ENCODE measurements at regions not wholly inside any gene's neighbourhood (a gene's known extent, or its start where the extent isn't known, plus 50 kb on each side); places are given as distances from the start of the nearest gene placed in this dataset.
A peak's percentile ranks its signal among the peaks of the same experiment; 100 is the strongest.
"Not testable (repeated sequence)": the region's sequence is repeated elsewhere in the genome, so short reads cannot be mapped to it uniquely, and the experiment has no call there.

DNA sequence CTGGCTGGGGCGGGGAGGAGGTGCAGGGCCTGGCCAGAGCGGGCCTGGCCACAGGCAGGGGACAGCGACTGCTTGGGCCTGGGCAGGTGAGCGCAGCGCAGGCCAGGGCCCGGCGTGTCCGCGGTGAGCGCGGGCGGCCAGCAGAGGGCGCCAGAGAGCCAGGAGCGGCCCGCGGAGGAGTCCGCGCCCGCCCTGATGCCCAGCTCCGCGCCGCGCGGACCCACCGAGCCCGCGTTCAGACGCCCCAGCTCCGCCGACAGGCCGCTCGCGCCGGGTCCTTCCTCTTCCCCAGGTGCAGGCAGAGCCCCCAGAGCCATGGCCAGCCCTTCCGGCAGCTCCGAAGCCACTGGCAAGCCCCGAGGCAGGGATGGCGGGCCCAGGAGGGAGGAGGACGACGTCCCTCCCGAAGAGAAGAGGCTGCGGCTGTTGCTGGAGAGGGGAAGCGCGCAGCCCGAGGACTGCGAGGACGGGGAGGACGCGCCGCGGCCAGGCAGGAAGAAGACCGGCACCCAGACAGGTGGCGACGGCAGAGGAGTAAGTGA, 171.1 kb upstream of the OSBPL11 start:
- TF ChIP-seq FOXK2 (IDR thresholded peaks at IDR 0.05); POLR2A (IDR thresholded peaks at IDR 0.05; ENCODE audit: low read depth, low read length); POLR2AphosphoS5 (IDR thresholded peaks at IDR 0.05; ENCODE audit: low read length); KDM1A (IDR thresholded peaks at IDR 0.05; ENCODE audit: borderline replicate concordance); ZNF207 (IDR thresholded peaks at IDR 0.05; ENCODE audit: borderline replicate concordance); EZH2 (IDR thresholded peaks at IDR 0.05; ENCODE audit: borderline replicate concordance, control insufficient read depth, low read depth, low read length); ASH2L (IDR thresholded peaks at IDR 0.05; ENCODE audit: borderline replicate concordance, low read depth); YY1 (IDR thresholded peaks at IDR 0.05; ENCODE audit: low read depth, low read length): not testable (repeated sequence)
- TF ChIP-seq, protein P1, sequence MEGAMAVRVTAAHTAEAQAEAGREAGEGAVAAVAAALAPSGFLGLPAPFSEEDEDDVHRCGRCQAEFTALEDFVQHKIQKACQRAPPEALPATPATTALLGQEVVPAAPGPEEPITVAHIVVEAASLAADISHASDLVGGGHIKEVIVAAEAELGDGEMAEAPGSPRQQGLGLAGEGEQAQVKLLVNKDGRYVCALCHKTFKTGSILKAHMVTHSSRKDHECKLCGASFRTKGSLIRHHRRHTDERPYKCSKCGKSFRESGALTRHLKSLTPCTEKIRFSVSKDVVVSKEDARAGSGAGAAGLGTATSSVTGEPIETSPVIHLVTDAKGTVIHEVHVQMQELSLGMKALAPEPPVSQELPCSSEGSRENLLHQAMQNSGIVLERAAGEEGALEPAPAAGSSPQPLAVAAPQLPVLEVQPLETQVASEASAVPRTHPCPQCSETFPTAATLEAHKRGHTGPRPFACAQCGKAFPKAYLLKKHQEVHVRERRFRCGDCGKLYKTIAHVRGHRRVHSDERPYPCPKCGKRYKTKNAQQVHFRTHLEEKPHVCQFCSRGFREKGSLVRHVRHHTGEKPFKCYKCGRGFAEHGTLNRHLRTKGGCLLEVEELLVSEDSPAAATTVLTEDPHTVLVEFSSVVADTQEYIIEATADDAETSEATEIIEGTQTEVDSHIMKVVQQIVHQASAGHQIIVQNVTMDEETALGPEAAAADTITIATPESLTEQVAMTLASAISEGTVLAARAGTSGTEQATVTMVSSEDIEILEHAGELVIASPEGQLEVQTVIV (IDR thresholded peaks at IDR 0.05; ENCODE audit: borderline replicate concordance, partially characterized antibody), result not testable (repeated sequence)
- TF ChIP-seq, protein P2, sequence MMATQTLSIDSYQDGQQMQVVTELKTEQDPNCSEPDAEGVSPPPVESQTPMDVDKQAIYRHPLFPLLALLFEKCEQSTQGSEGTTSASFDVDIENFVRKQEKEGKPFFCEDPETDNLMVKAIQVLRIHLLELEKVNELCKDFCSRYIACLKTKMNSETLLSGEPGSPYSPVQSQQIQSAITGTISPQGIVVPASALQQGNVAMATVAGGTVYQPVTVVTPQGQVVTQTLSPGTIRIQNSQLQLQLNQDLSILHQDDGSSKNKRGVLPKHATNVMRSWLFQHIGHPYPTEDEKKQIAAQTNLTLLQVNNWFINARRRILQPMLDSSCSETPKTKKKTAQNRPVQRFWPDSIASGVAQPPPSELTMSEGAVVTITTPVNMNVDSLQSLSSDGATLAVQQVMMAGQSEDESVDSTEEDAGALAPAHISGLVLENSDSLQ (IDR thresholded peaks at IDR 0.05), result not testable (repeated sequence)
- TF ChIP-seq, protein P3, sequence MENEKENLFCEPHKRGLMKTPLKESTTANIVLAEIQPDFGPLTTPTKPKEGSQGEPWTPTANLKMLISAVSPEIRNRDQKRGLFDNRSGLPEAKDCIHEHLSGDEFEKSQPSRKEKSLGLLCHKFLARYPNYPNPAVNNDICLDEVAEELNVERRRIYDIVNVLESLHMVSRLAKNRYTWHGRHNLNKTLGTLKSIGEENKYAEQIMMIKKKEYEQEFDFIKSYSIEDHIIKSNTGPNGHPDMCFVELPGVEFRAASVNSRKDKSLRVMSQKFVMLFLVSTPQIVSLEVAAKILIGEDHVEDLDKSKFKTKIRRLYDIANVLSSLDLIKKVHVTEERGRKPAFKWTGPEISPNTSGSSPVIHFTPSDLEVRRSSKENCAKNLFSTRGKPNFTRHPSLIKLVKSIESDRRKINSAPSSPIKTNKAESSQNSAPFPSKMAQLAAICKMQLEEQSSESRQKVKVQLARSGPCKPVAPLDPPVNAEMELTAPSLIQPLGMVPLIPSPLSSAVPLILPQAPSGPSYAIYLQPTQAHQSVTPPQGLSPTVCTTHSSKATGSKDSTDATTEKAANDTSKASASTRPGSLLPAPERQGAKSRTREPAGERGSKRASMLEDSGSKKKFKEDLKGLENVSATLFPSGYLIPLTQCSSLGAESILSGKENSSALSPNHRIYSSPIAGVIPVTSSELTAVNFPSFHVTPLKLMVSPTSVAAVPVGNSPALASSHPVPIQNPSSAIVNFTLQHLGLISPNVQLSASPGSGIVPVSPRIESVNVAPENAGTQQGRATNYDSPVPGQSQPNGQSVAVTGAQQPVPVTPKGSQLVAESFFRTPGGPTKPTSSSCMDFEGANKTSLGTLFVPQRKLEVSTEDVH (IDR thresholded peaks at IDR 0.05; ENCODE audit: low read depth, partially characterized antibody), result not testable (repeated sequence)
- TF ChIP-seq, protein P4, sequence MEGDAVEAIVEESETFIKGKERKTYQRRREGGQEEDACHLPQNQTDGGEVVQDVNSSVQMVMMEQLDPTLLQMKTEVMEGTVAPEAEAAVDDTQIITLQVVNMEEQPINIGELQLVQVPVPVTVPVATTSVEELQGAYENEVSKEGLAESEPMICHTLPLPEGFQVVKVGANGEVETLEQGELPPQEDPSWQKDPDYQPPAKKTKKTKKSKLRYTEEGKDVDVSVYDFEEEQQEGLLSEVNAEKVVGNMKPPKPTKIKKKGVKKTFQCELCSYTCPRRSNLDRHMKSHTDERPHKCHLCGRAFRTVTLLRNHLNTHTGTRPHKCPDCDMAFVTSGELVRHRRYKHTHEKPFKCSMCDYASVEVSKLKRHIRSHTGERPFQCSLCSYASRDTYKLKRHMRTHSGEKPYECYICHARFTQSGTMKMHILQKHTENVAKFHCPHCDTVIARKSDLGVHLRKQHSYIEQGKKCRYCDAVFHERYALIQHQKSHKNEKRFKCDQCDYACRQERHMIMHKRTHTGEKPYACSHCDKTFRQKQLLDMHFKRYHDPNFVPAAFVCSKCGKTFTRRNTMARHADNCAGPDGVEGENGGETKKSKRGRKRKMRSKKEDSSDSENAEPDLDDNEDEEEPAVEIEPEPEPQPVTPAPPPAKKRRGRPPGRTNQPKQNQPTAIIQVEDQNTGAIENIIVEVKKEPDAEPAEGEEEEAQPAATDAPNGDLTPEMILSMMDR (IDR thresholded peaks at IDR 0.05 in 2 of 3, conservative IDR thresholded peaks at IDR 0.05 in 1 of 3; ENCODE audit: control insufficient read depth in 2 of 3, extremely low read depth in 1 of 3, insufficient read depth in 1 of 3, low read depth in 3 of 3, low read length in 3 of 3), result peak in 2 of 3 experiments; percentile 41; a peak in 3 of 6 replicates

Data from GM12878 (cell line).